ENCODE measurements at regions not wholly inside any gene's neighbourhood (a gene's known extent, or its start where the extent isn't known, plus 50 kb on each side); places are given as distances from the start of the nearest gene placed in this dataset.

DNA sequence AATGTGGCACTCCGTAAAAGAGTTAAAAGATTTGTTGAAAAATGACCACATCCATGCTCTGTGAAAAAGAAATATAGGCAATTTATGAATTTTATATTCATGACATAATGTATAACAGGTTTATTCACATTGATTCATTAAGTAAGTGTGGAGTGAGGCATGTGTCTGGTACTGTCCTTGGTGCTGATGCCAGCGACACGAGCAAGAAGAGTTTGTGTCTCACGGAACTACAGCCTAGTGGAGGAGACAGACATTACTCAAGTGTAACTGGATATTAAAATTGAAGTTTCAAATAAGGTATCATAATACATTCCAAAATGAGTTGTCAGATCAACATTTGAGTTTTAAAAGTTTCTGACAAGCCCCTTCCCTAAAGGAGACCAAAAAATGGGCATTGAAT lies 122.7 kb upstream of the PRNP start:
- Histone ChIP-seq H3K27ac (no peak overlapping the region), H4K20me1 (no peaks in the 10 kb centered on the region), H3K4me3 (no peak overlapping the region)

DNA sequence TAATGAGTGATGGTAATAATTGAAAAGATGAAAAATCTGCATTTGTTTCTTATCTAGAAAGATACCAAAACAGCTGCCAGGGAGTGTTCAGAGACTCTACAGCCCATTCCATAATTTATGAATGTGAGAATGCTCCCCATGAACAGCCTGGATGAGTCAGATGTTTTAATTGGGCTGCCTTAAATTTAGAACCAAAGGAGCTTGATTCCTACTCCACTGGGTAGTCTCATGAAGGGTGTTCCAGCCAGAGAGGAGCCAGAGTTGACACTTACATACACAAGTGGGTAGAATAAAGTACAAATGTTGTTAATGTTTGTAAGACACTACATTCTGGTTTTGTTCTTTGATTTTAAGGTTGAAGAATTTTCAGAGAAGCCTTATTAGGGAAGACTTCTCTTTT lies 123.2 kb upstream of the PRNP start:
- Histone ChIP-seq H3K4me1 (no peaks in the 10 kb centered on the region), H3K27me3 (no peaks in the 10 kb centered on the region), H4K20me1 (no peaks in the 10 kb centered on the region), H3K36me3 (no peaks in the 10 kb centered on the region), H3K9me3 (no peaks in the 10 kb centered on the region), H3K27ac (no peak overlapping the region), H3K9ac (no peak overlapping the region), H3K4me2 (no peak overlapping the region), H3K4me3 (no peak overlapping the region)
- no peak for TF ChIP-seq Cebpa-rat (IDR thresholded peaks at IDR 0.05)

More for the DNA sequence above, 122.7 kb upstream of the PRNP start:
- no peaks in the 10 kb centered on the region for H3K9me3 ChIP-seq
- no peak for TF ChIP-seq Cebpa-rat (IDR thresholded peaks at IDR 0.05)
- no peaks in the 10 kb centered on the region for H3K4me1 ChIP-seq
- no peak overlapping the region for H3K4me2 ChIP-seq
- no peak overlapping the region for H3K9ac ChIP-seq
- no peaks in the 10 kb centered on the region for H3K36me3 ChIP-seq
- no peaks in the 10 kb centered on the region for H3K27me3 ChIP-seq

DNA sequence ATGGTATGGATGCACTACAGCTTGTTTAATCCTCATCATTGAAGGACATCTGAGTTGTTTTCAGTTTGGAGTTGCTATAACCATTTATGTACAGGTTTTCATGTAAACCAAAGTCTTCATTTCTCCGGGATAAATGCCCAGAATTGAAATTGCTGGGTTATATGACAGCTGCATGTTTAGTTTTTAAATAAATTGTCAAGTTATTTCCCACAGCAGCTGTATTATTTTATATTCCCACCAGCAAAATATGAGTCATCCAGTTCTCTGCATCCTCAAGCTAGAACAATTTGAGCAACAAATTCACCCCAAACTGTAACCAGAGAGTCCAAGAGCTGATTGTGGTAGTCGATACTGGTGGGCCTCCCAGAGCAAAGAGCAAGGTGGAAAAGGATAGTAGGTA lies 125.6 kb upstream of the PRNP start:
- TF ChIP-seq Cebpa-rat (IDR thresholded peaks at IDR 0.05) = no peak
- Histone ChIP-seq H4K20me1 (no peaks in the 10 kb centered on the region), H3K27ac (no peak overlapping the region), H3K27me3 (no peaks in the 10 kb centered on the region), H3K4me3 (no peak overlapping the region), H3K4me2 (no peak overlapping the region), H3K9ac (no peak overlapping the region), H3K36me3 (no peaks in the 10 kb centered on the region), H3K4me1 (no peaks in the 10 kb centered on the region), H3K9me3 (no peaks in the 10 kb centered on the region)

DNA sequence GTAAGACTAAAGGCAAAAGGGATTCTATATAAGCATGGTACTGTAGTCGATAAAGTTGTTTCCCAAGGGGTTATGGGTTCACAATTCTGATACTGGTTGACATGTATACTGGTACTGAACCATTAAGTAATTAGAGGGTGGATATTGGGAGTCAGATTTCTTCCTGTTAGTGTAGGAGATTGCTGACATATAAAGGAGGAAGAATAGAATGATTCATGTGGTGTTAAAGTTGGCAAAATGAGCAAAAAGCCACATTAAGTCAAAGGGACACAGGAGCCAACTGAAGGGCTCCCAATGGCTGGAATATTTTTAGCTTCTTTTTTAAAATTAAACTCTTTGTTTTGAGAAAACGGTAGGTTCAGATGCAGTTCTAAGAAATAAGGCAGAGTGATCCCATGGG lies 126.3 kb upstream of the PRNP start:
- no peak overlapping the region for H3K9ac ChIP-seq
- no peak overlapping the region for H3K4me2 ChIP-seq
- no peak for TF ChIP-seq Cebpa-rat (IDR thresholded peaks at IDR 0.05)
- H3K27me3 ChIP-seq = no peaks in the 10 kb centered on the region
- H3K36me3 ChIP-seq = no peaks in the 10 kb centered on the region
- no peaks in the 10 kb centered on the region for H3K9me3 ChIP-seq
- no peaks in the 10 kb centered on the region for H3K4me1 ChIP-seq
- H3K4me3 ChIP-seq = no peak overlapping the region
- H4K20me1 ChIP-seq = no peaks in the 10 kb centered on the region
- no peak overlapping the region for H3K27ac ChIP-seq

DNA sequence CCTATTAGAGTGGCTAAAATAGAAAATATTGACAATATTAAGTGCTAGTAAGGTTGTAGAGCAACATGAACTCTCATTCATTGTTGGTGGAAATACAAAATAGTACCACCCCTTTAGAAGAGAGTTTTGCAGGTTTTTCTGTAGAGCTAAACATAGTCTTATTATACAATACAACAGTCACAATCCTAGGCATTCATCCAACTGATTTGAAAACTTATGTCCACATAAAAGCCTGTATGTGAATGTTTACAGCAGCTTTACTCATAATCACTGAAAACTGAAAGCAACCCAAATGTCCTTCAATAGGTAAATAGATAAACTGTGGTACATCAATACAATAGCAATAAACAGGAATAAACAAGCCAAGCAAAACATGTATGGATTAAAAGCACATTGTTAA lies 127.2 kb upstream of the PRNP start:
- no peak overlapping the region for H3K9ac ChIP-seq
- no peaks in the 10 kb centered on the region for H3K27me3 ChIP-seq
- H3K9me3 ChIP-seq = no peaks in the 10 kb centered on the region
- H3K27ac ChIP-seq = no peak overlapping the region
- H3K4me1 ChIP-seq = no peaks in the 10 kb centered on the region
- no peaks in the 10 kb centered on the region for H4K20me1 ChIP-seq
- TF ChIP-seq Cebpa-rat (IDR thresholded peaks at IDR 0.05) = no peak
- H3K4me2 ChIP-seq = no peak overlapping the region
- no peaks in the 10 kb centered on the region for H3K36me3 ChIP-seq
- H3K4me3 ChIP-seq = no peak overlapping the region

DNA sequence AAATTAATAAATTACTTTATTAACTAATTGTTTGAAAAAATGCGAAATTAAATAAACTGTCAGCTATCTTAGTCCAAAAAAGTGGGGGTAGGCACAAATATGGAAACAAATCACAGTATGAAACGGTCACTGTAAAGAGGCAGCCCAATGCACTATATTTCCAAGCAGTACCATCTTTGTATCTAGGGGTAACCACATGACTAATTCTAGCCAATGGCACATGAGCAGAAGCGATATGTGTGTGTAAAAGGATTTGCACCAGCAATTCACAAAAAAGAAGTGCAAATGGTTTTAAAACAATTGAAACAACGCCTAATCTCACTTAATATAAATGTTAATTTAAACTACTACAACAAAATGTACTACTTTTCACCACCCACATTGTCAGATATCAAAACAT lies 129.5 kb upstream of the PRNP start:
- no peaks in the 10 kb centered on the region for H4K20me1 ChIP-seq
- H3K4me1 ChIP-seq = no peaks in the 10 kb centered on the region
- no peak overlapping the region for H3K4me2 ChIP-seq
- H3K9ac ChIP-seq = no peak overlapping the region
- no peak for TF ChIP-seq Cebpa-rat (IDR thresholded peaks at IDR 0.05)
- H3K9me3 ChIP-seq = no peaks in the 10 kb centered on the region
- H3K27ac ChIP-seq = no peak overlapping the region
- no peaks in the 10 kb centered on the region for H3K36me3 ChIP-seq
- H3K27me3 ChIP-seq = no peaks in the 10 kb centered on the region
- H3K4me3 ChIP-seq = no peak overlapping the region

DNA sequence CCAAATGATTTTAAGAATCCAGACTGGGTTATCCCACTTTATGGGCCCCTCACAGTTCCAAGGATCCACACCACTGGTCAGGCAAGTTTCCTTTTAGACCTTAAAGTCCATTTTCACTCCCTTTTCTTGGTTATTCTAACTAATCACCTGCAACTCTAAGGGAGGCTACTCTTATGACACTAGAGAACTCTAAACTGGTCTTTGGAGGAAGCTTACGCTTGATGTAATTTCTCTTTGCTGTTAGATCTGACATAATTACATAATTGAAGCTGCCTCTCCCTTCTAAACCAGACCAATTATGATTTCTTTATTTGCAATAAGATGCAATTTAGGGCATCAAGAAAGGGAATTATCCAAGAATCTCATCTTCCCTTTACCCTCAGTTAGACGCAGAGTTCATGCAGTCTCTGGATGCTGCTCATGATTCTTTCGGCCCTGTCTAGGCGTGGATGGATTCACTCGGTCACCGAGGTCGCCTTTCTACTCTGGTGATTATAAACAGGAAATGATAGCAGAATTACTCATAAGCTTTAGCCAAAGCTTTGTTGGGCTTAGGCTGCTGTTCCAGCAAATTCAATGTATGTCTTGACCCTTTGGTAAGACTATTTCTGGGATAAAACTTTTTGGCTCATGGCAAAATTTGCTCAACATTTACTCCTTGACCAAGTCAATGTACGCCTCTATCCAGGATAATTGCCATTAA lies 130.9 kb upstream of the PRNP start:
- Histone ChIP-seq H4K20me1 (no peaks in the 10 kb centered on the region), H3K4me3 (no peak overlapping the region), H3K9ac (no peak overlapping the region), H3K4me1 (no peaks in the 10 kb centered on the region), H3K4me2 (no peak overlapping the region), H3K27me3 (no peaks in the 10 kb centered on the region), H3K36me3 (no peaks in the 10 kb centered on the region), H3K9me3 (no peaks in the 10 kb centered on the region), H3K27ac (no peak overlapping the region)
- no peak for TF ChIP-seq Cebpa-rat (IDR thresholded peaks at IDR 0.05)

DNA sequence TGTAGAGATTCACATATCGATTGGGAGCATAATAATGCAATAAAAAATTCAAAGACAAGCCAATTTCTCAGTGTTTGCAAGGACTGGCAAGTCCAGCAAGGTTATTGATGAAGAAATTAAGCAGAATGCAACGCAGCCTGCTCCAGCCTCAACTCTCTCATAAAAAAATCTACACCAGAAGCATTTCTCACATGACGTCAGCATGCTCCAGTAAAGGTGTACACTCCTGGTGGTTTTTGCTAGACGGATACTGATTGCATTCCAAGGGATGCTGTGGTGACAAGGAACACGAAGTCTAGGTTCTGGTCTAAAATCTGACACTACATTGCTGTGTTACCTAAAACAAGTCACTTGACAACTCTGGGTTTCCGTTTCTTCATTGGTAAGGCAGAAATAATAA lies 131.9 kb upstream of the PRNP start:
- no peaks in the 10 kb centered on the region for H3K27me3 ChIP-seq
- no peaks in the 10 kb centered on the region for H3K36me3 ChIP-seq
- H4K20me1 ChIP-seq = no peaks in the 10 kb centered on the region
- no peak overlapping the region for H3K4me2 ChIP-seq
- no peak for TF ChIP-seq Cebpa-rat (IDR thresholded peaks at IDR 0.05)
- H3K27ac ChIP-seq = no peak overlapping the region
- H3K9ac ChIP-seq = no peak overlapping the region
- no peaks in the 10 kb centered on the region for H3K9me3 ChIP-seq
- no peaks in the 10 kb centered on the region for H3K4me1 ChIP-seq
- no peak overlapping the region for H3K4me3 ChIP-seq

DNA sequence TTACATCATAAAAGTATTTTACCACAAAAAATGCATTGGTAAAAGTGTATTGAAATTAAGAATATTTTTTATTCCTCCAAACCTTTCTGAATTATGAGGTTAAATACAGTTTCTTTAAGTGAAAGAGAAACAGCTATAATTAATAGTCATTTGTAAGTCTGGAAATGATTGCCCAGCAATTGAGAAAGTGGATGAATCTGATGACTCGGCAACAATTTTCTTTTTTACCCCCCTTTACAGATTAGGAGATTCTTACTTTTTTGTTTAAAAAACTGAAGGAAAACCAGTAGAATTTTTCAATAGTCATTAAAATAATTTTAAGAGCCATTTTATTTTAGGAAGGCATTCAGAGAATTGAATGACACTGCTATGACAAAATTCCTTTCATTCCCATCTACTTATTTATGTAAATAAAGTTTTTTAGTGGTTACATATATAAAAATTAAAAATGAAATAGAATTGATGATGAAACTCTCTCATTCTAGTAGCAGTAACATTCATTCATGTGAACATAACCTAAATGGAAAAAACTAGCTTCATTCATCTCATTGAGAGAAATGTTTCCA lies 134.1 kb upstream of the PRNP start:
- Histone ChIP-seq H3K9me3 (no peaks in the 10 kb centered on the region), H3K9ac (no peak overlapping the region), H3K4me1 (no peaks in the 10 kb centered on the region), H3K36me3 (no peaks in the 10 kb centered on the region), H3K27ac (no peak overlapping the region), H3K27me3 (no peaks in the 10 kb centered on the region), H4K20me1 (no peaks in the 10 kb centered on the region), H3K4me3 (no peak overlapping the region), H3K4me2 (no peak overlapping the region)
- TF ChIP-seq Cebpa-rat (IDR thresholded peaks at IDR 0.05) = no peak

DNA sequence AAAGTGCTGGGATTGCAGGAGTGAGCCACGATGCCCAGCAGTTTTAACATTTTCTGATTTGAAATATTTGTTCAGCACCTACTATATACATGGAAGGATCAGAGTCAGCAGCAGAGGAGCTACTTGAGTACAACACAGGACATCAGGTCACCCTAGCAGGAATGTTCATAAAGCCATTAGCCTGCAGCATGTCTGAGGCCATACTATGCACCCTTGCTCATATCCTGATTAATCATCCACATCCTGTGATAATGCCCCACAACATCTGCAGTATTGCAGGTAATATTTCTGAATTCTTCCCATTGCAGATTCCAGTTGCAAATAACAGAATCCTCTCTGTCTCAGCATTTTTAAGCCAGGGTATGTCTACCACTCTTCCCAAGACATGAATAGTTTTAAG lies 135.5 kb upstream of the PRNP start:
- TF ChIP-seq Cebpa-rat (IDR thresholded peaks at IDR 0.05) = no peak
- Histone ChIP-seq H3K4me2 (no peak overlapping the region), H3K9me3 (no peaks in the 10 kb centered on the region), H3K4me3 (no peak overlapping the region), H3K36me3 (no peaks in the 10 kb centered on the region), H3K27me3 (no peaks in the 10 kb centered on the region), H3K27ac (no peak overlapping the region), H3K9ac (no peak overlapping the region), H4K20me1 (no peaks in the 10 kb centered on the region), H3K4me1 (no peaks in the 10 kb centered on the region)

All from BLaER1 (cell line).